ENCODE measurements at regions not wholly inside any gene's neighbourhood (a gene's known extent, or its start where the extent isn't known, plus 50 kb on each side); places are given as distances from the start of the nearest gene placed in this dataset.

- Mint-ChIP-seq H3K27ac (ENCODE audit: low read depth) (no peak overlapping the region), H3K4me1 (no peaks in the 10 kb centered on the region), H3K27me3 (peaks cover 85% of the 10 kb centered on the region), H3K4me3 (no peak overlapping the region), H3K36me3 (ENCODE audit: insufficient read depth) (no peaks in the 10 kb centered on the region), H3K9me3 (no peaks in the 10 kb centered on the region)
- no peak for ATAC-seq (replicated peaks; ENCODE audit: extremely low read depth, poor library complexity, severe bottlenecking)
- DNase-seq (ENCODE audit: low spot score in 2 of 2), result no peak
These were observed 93.5 kb downstream of the COPS8 start for GRCh38 chr2:237179161-237179560.

- Mint-ChIP-seq H3K4me1 (no peaks in the 10 kb centered on the region), H3K27me3 (peaks cover 85% of the 10 kb centered on the region), H3K27ac (ENCODE audit: low read depth) (no peak overlapping the region), H3K36me3 (ENCODE audit: insufficient read depth) (no peaks in the 10 kb centered on the region), H3K9me3 (no peaks in the 10 kb centered on the region), H3K4me3 (no peak overlapping the region)
- ATAC-seq (replicated peaks; ENCODE audit: extremely low read depth, poor library complexity, severe bottlenecking) (no peak), DNase-seq (ENCODE audit: low spot score in 2 of 2) (no peak)
These were observed 94.5 kb downstream of the COPS8 start for GRCh38 chr2:237180187-237180586.

- DNase-seq (ENCODE audit: low spot score in 2 of 2) (no peak), ATAC-seq (replicated peaks; ENCODE audit: extremely low read depth, poor library complexity, severe bottlenecking) (no peak)
- no peak overlapping the region for H3K4me3 Mint-ChIP-seq
- H3K27ac Mint-ChIP-seq (ENCODE audit: low read depth), result no peak overlapping the region
- no peaks in the 10 kb centered on the region for H3K4me1 Mint-ChIP-seq
- H3K36me3 Mint-ChIP-seq (ENCODE audit: insufficient read depth), result no peaks in the 10 kb centered on the region
- H3K9me3 Mint-ChIP-seq, result no peaks in the 10 kb centered on the region
- peaks cover 85% of the 10 kb centered on the region for H3K27me3 Mint-ChIP-seq
These were observed 95.3 kb downstream of the COPS8 start for GRCh38 chr2:237180987-237181386.

- Mint-ChIP-seq H3K9me3 (no peaks in the 10 kb centered on the region), H3K36me3 (ENCODE audit: insufficient read depth) (no peaks in the 10 kb centered on the region), H3K4me1 (no peaks in the 10 kb centered on the region), H3K27ac (ENCODE audit: low read depth) (no peak overlapping the region), H3K27me3 (peaks cover 86% of the 10 kb centered on the region), H3K4me3 (no peak overlapping the region)
- no peak for ATAC-seq (replicated peaks; ENCODE audit: extremely low read depth, poor library complexity, severe bottlenecking)
- DNase-seq (ENCODE audit: low spot score in 2 of 2), result no peak
These were observed 96.2 kb downstream of the COPS8 start for GRCh38 chr2:237181844-237182243.

GRCh38 chr2:237182422-237183123, 96.9 kb downstream of the COPS8 start:
- no peak for DNase-seq (ENCODE audit: low spot score in 2 of 2)
- H3K36me3 Mint-ChIP-seq (ENCODE audit: insufficient read depth), result no peaks in the 10 kb centered on the region
- H3K4me3 Mint-ChIP-seq, result no peak overlapping the region
- ATAC-seq (replicated peaks; ENCODE audit: extremely low read depth, poor library complexity, severe bottlenecking), result no peak
- peaks cover 82% of the 10 kb centered on the region for H3K27me3 Mint-ChIP-seq
- no peaks in the 10 kb centered on the region for H3K9me3 Mint-ChIP-seq
- no peaks in the 10 kb centered on the region for H3K4me1 Mint-ChIP-seq
- no peak overlapping the region for H3K27ac Mint-ChIP-seq (ENCODE audit: low read depth)

GRCh38 chr2:237184192-237184918, 98.7 kb downstream of the COPS8 start:
- Mint-ChIP-seq H3K4me1 (no peaks in the 10 kb centered on the region), H3K36me3 (ENCODE audit: insufficient read depth) (no peaks in the 10 kb centered on the region), H3K27me3 (peaks cover 65% of the 10 kb centered on the region), H3K9me3 (no peaks in the 10 kb centered on the region), H3K4me3 (no peak overlapping the region), H3K27ac (ENCODE audit: low read depth) (no peak overlapping the region)
- no peak for ATAC-seq (replicated peaks; ENCODE audit: extremely low read depth, poor library complexity, severe bottlenecking)
- no peak for DNase-seq (ENCODE audit: low spot score in 2 of 2)

- no peak for ATAC-seq (replicated peaks; ENCODE audit: extremely low read depth, poor library complexity, severe bottlenecking)
- no peak for DNase-seq (ENCODE audit: low spot score in 2 of 2)
- Mint-ChIP-seq H3K27me3 (peaks cover 58% of the 10 kb centered on the region), H3K9me3 (no peaks in the 10 kb centered on the region), H3K4me1 (no peaks in the 10 kb centered on the region), H3K4me3 (no peak overlapping the region), H3K27ac (ENCODE audit: low read depth) (no peak overlapping the region), H3K36me3 (ENCODE audit: insufficient read depth) (no peaks in the 10 kb centered on the region)
These were observed 99.3 kb downstream of the COPS8 start for GRCh38 chr2:237184919-237185552.

GRCh38 chr2:237185553-237185925, 99.8 kb downstream of the COPS8 start:
- H3K4me3 Mint-ChIP-seq, result no peak overlapping the region
- H3K27ac Mint-ChIP-seq (ENCODE audit: low read depth), result no peak overlapping the region
- H3K4me1 Mint-ChIP-seq, result no peaks in the 10 kb centered on the region
- no peaks in the 10 kb centered on the region for H3K36me3 Mint-ChIP-seq (ENCODE audit: insufficient read depth)
- DNase-seq (ENCODE audit: low spot score in 2 of 2) (no peak), ATAC-seq (replicated peaks; ENCODE audit: extremely low read depth, poor library complexity, severe bottlenecking) (no peak)
- no peaks in the 10 kb centered on the region for H3K9me3 Mint-ChIP-seq
- H3K27me3 Mint-ChIP-seq, result peaks cover 58% of the 10 kb centered on the region

GRCh38 chr2:237189799-237190198, 104.1 kb downstream of the COPS8 start:
- ATAC-seq (replicated peaks; ENCODE audit: extremely low read depth, poor library complexity, severe bottlenecking) (no peak), DNase-seq (ENCODE audit: low spot score in 2 of 2) (no peak)
- Mint-ChIP-seq H3K9me3 (no peaks in the 10 kb centered on the region), H3K4me3 (no peak overlapping the region), H3K27ac (ENCODE audit: low read depth) (no peak overlapping the region), H3K4me1 (no peaks in the 10 kb centered on the region), H3K27me3 (peaks cover 61% of the 10 kb centered on the region), H3K36me3 (ENCODE audit: insufficient read depth) (no peaks in the 10 kb centered on the region)

GRCh38 chr2:237190966-237191713, 105.5 kb downstream of the COPS8 start:
- Mint-ChIP-seq H3K36me3 (ENCODE audit: insufficient read depth) (no peaks in the 10 kb centered on the region), H3K4me1 (no peaks in the 10 kb centered on the region), H3K27me3 (peaks cover 61% of the 10 kb centered on the region), H3K9me3 (no peaks in the 10 kb centered on the region), H3K27ac (ENCODE audit: low read depth) (no peak overlapping the region), H3K4me3 (no peak overlapping the region)
- ATAC-seq (replicated peaks; ENCODE audit: extremely low read depth, poor library complexity, severe bottlenecking) (no peak), DNase-seq (ENCODE audit: low spot score in 2 of 2) (no peak)

GRCh38 chr2:237191714-237192081, 106.0 kb downstream of the COPS8 start:
- Mint-ChIP-seq H3K4me1 (no peaks in the 10 kb centered on the region), H3K9me3 (no peaks in the 10 kb centered on the region), H3K27ac (ENCODE audit: low read depth) (no peak overlapping the region), H3K36me3 (ENCODE audit: insufficient read depth) (no peaks in the 10 kb centered on the region), H3K27me3 (peaks cover 61% of the 10 kb centered on the region), H3K4me3 (no peak overlapping the region)
- DNase-seq (ENCODE audit: low spot score in 2 of 2) (no peak), ATAC-seq (replicated peaks; ENCODE audit: extremely low read depth, poor library complexity, severe bottlenecking) (no peak)

GRCh38 chr2:237192881-237193280, 107.2 kb downstream of the COPS8 start:
- H3K9me3 Mint-ChIP-seq, result no peaks in the 10 kb centered on the region
- no peak overlapping the region for H3K27ac Mint-ChIP-seq (ENCODE audit: low read depth)
- no peaks in the 10 kb centered on the region for H3K4me1 Mint-ChIP-seq
- H3K36me3 Mint-ChIP-seq (ENCODE audit: insufficient read depth), result no peaks in the 10 kb centered on the region
- peaks cover 67% of the 10 kb centered on the region for H3K27me3 Mint-ChIP-seq
- DNase-seq (ENCODE audit: low spot score in 2 of 2) (no peak), ATAC-seq (replicated peaks; ENCODE audit: extremely low read depth, poor library complexity, severe bottlenecking) (no peak)
- no peak overlapping the region for H3K4me3 Mint-ChIP-seq

Data from central memory CD8-positive, alpha-beta T cell (primary cell).